Stomach (tissue), 4 donors: ENCODE measurements at regions not wholly inside any gene's neighbourhood (a gene's known extent, or its start where the extent isn't known, plus 50 kb on each side); places are given as distances from the start of the nearest gene placed in this dataset.

Experiments used
- CTCF ChIP-seq, 7 experiments: fragments of 450-650 bp in 4 of 7; fragments of 200-600 bp in 3 of 7; sonication (generic) in 3 of 7; IDR thresholded peaks; one replicate each; pipeline ENCODE4 v1.5.1; 2016 to 2019; ENCODE audit warnings: antibody characterized with exemption in 7 of 7, control low read depth in 2 of 7, mild to moderate bottlenecking in 1 of 7
- EP300 ChIP-seq: sonication (generic); formaldehyde crosslinking; IDR thresholded peaks from one replicate; pipeline ENCODE4 v1.6.1; 2017; ENCODE audit warnings: antibody characterized with exemption
- POLR2A ChIP-seq, 4 donors: fragments of 450-650 bp; IDR thresholded peaks; one replicate each; pipeline ENCODE4 v1.6.1; 2016; ENCODE audit warnings: antibody characterized with exemption in 4 of 4, control low read depth in 2 of 4, mild to moderate bottlenecking in 1 of 4, moderate library complexity in 1 of 4
- POLR2AphosphoS5 ChIP-seq, 3 donors: sonication (generic); formaldehyde crosslinking; IDR thresholded peaks; one replicate each; pipeline ENCODE4 v1.6.1; 2016; ENCODE audit warnings: antibody characterized with exemption in 3 of 3

- no peak for TF ChIP-seq POLR2AphosphoS5 (IDR thresholded peaks at IDR 0.05)
- no peak for TF ChIP-seq CTCF (IDR thresholded peaks at IDR 0.05)
- no peak for TF ChIP-seq EP300
- TF ChIP-seq POLR2A (IDR thresholded peaks at IDR 0.05) = no peak
Observed at GRCh38 chr18:65215865-65216466, 534.8 kb upstream of the CDH7 start.
